Hepatocyte (in vitro differentiated cells): ENCODE measurements at regions not wholly inside any gene's neighbourhood (a gene's known extent, or its start where the extent isn't known, plus 50 kb on each side); places are given as distances from the start of the nearest gene placed in this dataset.

Experiments
- DNase-seq: peaks from one replicate; pipeline ENCODE4 v3.0.0-alpha.2; 2016; ENCODE audit warnings: low spot score
- H2AFZ ChIP-seq: fragments of 200-600 bp; sonication (generic); 2 replicates; pipeline ENCODE4 v1.6.0; 2016; ENCODE audit warnings: antibody characterized with exemption, mild to moderate bottlenecking
- H3K27ac ChIP-seq: fragments of 200-600 bp; sonication (generic); 2 replicates; pipeline ENCODE4 v1.5.1; 2016; ENCODE audit warnings: mild to moderate bottlenecking
- H3K27me3 ChIP-seq: fragments of 200-600 bp; sonication (generic); 2 replicates; pipeline ENCODE4 v1.6.1; 2016
- H3K36me3 ChIP-seq: fragments of 200-600 bp; sonication (generic); replicated peaks from 2 replicates; pipeline ENCODE4 v1.5.1; 2016; ENCODE audit warnings: low read depth; ENCODE audit not compliant: insufficient read depth
- H3K4me1 ChIP-seq: fragments of 200-600 bp; sonication (generic); 2 replicates; pipeline ENCODE4 v1.5.1; 2016; ENCODE audit warnings: mild to moderate bottlenecking, moderate library complexity; ENCODE audit not compliant: insufficient read depth
- H3K4me2 ChIP-seq: fragments of 200-600 bp; sonication (generic); 2 replicates; pipeline ENCODE4 v1.6.0; 2016
- H3K4me3 ChIP-seq: fragments of 200-600 bp; sonication (generic); 2 replicates; pipeline ENCODE4 v1.5.1; 2016; ENCODE audit warnings: mild to moderate bottlenecking
- H3K79me2 ChIP-seq: fragments of 200-600 bp; sonication (generic); 2 replicates; pipeline ENCODE4 v1.6.0; 2017; ENCODE audit warnings: mild to moderate bottlenecking
- H3K9me2 ChIP-seq: fragments of 200-600 bp; sonication (generic); replicated peaks from 2 replicates; pipeline ENCODE4 v1.6.0; 2017; ENCODE audit warnings: mild to moderate bottlenecking; ENCODE audit not compliant: insufficient read depth
- H3K9me3 ChIP-seq: fragments of 200-600 bp; sonication (generic); 2 replicates; pipeline ENCODE4 v1.5.1; 2016; ENCODE audit warnings: low read depth, mild to moderate bottlenecking
- H4K20me1 ChIP-seq: fragments of 200-600 bp; sonication (generic); 2 replicates; pipeline ENCODE4 v1.6.0; 2016; ENCODE audit warnings: mild to moderate bottlenecking; ENCODE audit not compliant: insufficient read depth, poor library complexity, severe bottlenecking
- EZH2 ChIP-seq: fragments of 200-600 bp; sonication (generic); IDR thresholded peaks from 2 replicates; pipeline ENCODE4 v1.6.1; 2016; ENCODE audit warnings: antibody characterized with exemption, mild to moderate bottlenecking, borderline replicate concordance
- EZH2phosphoT487 ChIP-seq: fragments of 200-600 bp; sonication (generic); IDR thresholded peaks from one replicate; pipeline ENCODE4 v1.6.1; 2018; ENCODE audit warnings: antibody characterized with exemption, mild to moderate bottlenecking, low read depth, moderate library complexity; ENCODE audit not compliant: unreplicated experiment, severe bottlenecking
- WGBS: methylation state at CpG from one replicate; pipeline ENCODE4 v1.1.6; 2016; ENCODE audit warnings: low lambda C conversion rate; ENCODE audit errors: missing lambda C conversion rate; 5-methylcytosine and 5-hydroxymethylcytosine counted together
- TF ChIP-seq, protein P1 (sequence below): fragments of 200-600 bp; sonication (generic); IDR thresholded peaks from 2 replicates; pipeline ENCODE4 v1.5.1; 2016; ENCODE audit warnings: antibody characterized with exemption, mild to moderate bottlenecking; ENCODE audit not compliant: poor library complexity

DNA sequence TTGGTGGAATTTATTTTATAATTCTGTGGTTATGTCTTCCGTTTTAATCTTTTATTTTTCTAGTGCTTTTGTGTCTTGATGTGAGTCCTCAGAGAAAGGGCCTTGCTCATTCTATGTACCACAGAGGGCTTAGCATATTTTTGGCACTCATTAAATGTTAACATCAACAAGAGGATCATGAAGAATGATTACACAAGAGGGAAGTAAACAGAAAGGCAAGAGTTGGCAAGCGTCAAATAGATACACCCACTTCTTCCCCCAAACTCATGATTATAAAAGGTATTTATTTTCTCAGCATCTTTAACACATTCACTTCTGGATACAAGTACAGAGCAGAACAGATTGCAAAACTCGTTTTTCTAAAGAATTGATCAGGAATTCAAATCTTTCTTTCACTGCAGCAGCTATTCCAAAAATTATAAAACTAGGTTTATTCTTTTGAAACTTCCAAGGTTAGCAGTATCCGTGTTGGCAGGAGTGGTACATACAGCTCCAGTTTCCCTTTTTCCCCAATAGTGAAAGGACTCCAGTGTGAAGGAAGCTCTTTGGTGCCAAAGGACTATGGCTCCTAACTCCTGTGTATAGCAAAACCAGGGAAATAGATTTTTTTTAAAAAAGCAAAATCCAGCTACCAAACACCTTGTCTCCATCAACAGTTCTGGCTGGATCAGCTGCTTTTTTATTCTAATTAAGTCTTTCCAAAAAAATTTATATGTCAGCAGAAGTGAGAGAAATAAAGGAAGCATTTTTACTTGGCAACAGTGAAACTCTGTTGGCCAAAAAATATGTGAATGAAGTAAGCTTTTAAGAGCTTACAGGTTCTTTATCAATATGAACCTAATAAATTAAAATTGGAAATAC is 221.9 kb downstream of the ADGRG6 start:
- no peaks in the 10 kb centered on the region for H3K36me3 ChIP-seq
- no peaks in the 10 kb centered on the region for H3K79me2 ChIP-seq
- H3K9me2 ChIP-seq: no peaks in the 10 kb centered on the region
- H3K9me3 ChIP-seq: no peaks in the 10 kb centered on the region
- WGBS: 55% methylated on average over 4 of the region's 4 CpGs
- no peaks in the 10 kb centered on the region for H4K20me1 ChIP-seq
- H3K27me3 ChIP-seq: no peaks in the 10 kb centered on the region
- TF ChIP-seq, protein P1, sequence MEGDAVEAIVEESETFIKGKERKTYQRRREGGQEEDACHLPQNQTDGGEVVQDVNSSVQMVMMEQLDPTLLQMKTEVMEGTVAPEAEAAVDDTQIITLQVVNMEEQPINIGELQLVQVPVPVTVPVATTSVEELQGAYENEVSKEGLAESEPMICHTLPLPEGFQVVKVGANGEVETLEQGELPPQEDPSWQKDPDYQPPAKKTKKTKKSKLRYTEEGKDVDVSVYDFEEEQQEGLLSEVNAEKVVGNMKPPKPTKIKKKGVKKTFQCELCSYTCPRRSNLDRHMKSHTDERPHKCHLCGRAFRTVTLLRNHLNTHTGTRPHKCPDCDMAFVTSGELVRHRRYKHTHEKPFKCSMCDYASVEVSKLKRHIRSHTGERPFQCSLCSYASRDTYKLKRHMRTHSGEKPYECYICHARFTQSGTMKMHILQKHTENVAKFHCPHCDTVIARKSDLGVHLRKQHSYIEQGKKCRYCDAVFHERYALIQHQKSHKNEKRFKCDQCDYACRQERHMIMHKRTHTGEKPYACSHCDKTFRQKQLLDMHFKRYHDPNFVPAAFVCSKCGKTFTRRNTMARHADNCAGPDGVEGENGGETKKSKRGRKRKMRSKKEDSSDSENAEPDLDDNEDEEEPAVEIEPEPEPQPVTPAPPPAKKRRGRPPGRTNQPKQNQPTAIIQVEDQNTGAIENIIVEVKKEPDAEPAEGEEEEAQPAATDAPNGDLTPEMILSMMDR: no peak
- TF ChIP-seq EZH2phosphoT487 (no peak), EZH2 (no peak)
- H3K4me1 ChIP-seq: no peaks in the 10 kb centered on the region
- no peak overlapping the region for H3K4me3 ChIP-seq
- H3K27ac ChIP-seq: no peak overlapping the region
- no peak for DNase-seq
- H2AFZ ChIP-seq: no peak overlapping the region
- no peak overlapping the region for H3K4me2 ChIP-seq

DNA sequence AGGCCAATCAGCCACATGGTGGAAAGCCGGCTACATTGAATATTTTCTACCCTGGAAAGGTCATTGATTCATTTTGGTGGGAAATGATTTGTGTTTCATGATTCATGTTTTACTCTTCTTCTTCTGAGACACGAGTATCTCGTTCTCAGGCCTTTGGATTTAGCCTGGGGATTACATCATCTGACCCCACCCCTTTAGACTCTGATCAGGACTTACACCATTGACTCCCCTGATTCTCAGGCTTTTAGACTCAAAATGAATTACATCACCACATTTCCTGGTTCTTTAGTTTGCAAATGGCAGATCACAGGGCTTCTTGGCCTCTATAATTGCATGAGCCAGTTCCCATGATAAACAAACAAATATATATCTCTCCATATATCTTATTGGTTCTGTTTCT is 228.8 kb downstream of the ADGRG6 start:
- Histone ChIP-seq H3K4me1 (no peaks in the 10 kb centered on the region), H3K4me3 (no peak overlapping the region), H3K36me3 (no peaks in the 10 kb centered on the region), H3K9me2 (no peaks in the 10 kb centered on the region), H2AFZ (no peak overlapping the region), H4K20me1 (no peaks in the 10 kb centered on the region), H3K4me2 (no peak overlapping the region), H3K27ac (no peak overlapping the region), H3K9me3 (peaks cover 2% of the 10 kb centered on the region), H3K79me2 (no peaks in the 10 kb centered on the region), H3K27me3 (no peaks in the 10 kb centered on the region)
- no peak for DNase-seq
- WGBS: 83% methylated on average over 3 of the region's 3 CpGs
- TF ChIP-seq, protein P1: no peak
- TF ChIP-seq EZH2 (no peak), EZH2phosphoT487 (no peak)

DNA sequence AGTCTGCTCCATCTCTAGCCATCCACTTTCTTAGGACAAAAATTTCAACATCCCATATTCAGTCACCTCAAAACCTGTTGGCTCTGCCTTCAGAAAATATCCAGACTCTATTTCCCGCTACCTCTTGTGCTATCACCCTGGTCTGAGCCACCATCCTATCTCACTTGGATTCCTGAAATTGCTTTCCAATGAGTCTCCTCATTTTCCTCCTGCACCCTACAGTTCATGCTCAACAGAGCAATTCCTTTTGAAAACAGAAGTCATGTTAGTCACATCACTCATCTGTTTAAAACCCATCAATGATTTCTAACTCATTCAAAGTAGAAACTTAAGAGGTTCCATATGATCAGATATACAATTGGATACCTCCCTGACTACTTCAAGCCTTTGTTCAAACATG is 229.9 kb downstream of the ADGRG6 start:
- DNase-seq: no peak
- H3K4me2 ChIP-seq: no peak overlapping the region
- no peaks in the 10 kb centered on the region for H3K79me2 ChIP-seq
- peaks cover 2% of the 10 kb centered on the region for H3K9me3 ChIP-seq
- no peaks in the 10 kb centered on the region for H4K20me1 ChIP-seq
- WGBS: 58% methylated on average over 1 of the region's 1 CpG
- TF ChIP-seq EZH2phosphoT487 (no peak), EZH2 (no peak)
- TF ChIP-seq, protein P1: no peak
- H3K27me3 ChIP-seq: no peaks in the 10 kb centered on the region
- H3K36me3 ChIP-seq: no peaks in the 10 kb centered on the region
- H3K27ac ChIP-seq: no peak overlapping the region
- H2AFZ ChIP-seq: no peak overlapping the region
- H3K4me3 ChIP-seq: no peak overlapping the region
- H3K4me1 ChIP-seq: no peaks in the 10 kb centered on the region
- no peaks in the 10 kb centered on the region for H3K9me2 ChIP-seq
